DOHH2 (cell line): ENCODE measurements at regions not wholly inside any gene's neighbourhood (a gene's known extent, or its start where the extent isn't known, plus 50 kb on each side); places are given as distances from the start of the nearest gene placed in this dataset.

Experiments used
- EZH2phosphoT487 ChIP-seq: fragments of 200-600 bp; sonication (generic); IDR thresholded peaks from 2 replicates; pipeline ENCODE4 v1.6.1; 2017; ENCODE audit warnings: borderline replicate concordance, mild to moderate bottlenecking, antibody characterized with exemption, low read length, moderate library complexity, mixed read lengths
- TF ChIP-seq, protein P1 (sequence below): fragments of 200-600 bp; sonication (generic); IDR thresholded peaks from one replicate; pipeline ENCODE4 v1.5.1; 2014; ENCODE audit warnings: antibody characterized with exemption, mild to moderate bottlenecking, low read depth, low read length; ENCODE audit not compliant: poor library complexity, severe bottlenecking

DNA sequence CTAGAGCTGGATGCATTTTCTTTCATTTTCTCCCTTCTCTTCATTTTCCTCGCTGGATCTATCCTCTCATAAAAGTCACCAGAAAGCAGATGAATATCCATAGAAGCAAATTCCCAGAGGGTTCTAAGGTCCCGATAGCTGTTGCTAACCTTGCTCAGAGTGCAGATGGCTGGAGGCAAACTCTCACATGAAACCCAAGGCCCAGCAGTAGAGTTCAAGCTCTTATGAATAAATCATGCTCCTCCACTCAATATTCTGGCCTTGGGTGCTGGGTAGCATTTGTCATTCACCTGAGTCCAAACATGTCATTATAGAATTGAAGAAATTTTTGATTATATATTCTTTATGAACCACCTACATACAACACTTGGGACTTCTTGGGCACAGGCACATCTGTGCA, 539.7 kb upstream of the MARCKS start:
- no peak for TF ChIP-seq EZH2phosphoT487
- TF ChIP-seq, protein P1, sequence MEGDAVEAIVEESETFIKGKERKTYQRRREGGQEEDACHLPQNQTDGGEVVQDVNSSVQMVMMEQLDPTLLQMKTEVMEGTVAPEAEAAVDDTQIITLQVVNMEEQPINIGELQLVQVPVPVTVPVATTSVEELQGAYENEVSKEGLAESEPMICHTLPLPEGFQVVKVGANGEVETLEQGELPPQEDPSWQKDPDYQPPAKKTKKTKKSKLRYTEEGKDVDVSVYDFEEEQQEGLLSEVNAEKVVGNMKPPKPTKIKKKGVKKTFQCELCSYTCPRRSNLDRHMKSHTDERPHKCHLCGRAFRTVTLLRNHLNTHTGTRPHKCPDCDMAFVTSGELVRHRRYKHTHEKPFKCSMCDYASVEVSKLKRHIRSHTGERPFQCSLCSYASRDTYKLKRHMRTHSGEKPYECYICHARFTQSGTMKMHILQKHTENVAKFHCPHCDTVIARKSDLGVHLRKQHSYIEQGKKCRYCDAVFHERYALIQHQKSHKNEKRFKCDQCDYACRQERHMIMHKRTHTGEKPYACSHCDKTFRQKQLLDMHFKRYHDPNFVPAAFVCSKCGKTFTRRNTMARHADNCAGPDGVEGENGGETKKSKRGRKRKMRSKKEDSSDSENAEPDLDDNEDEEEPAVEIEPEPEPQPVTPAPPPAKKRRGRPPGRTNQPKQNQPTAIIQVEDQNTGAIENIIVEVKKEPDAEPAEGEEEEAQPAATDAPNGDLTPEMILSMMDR = no peak
